Adipocyte (in vitro differentiated cells): ENCODE measurements at regions not wholly inside any gene's neighbourhood (a gene's known extent, or its start where the extent isn't known, plus 50 kb on each side); places are given as distances from the start of the nearest gene placed in this dataset.

Source experiments
- DNase-seq: peaks from one replicate; pipeline ENCODE4 v3.0.0-alpha.2; 2015; ENCODE audit warnings: low read depth
- H3K27me3 ChIP-seq: replicated peaks from 2 replicates; pipeline ENCODE4 v1.7.0; 2013; ENCODE audit warnings: mild to moderate bottlenecking, low read length, moderate library complexity; ENCODE audit not compliant: control insufficient read depth, insufficient read depth
- H3K36me3 ChIP-seq: 2 replicates; pipeline ENCODE4 v1.7.0; 2013; ENCODE audit warnings: low read length, mild to moderate bottlenecking, moderate library complexity; ENCODE audit not compliant: control insufficient read depth, insufficient read depth, severe bottlenecking
- H3K4me1 ChIP-seq: 2 replicates; pipeline ENCODE4 v1.7.0; 2013; ENCODE audit warnings: mild to moderate bottlenecking, low read length, moderate library complexity; ENCODE audit not compliant: control insufficient read depth, insufficient read depth
- H3K4me3 ChIP-seq: 2 replicates; pipeline ENCODE4 v1.7.0; 2013; ENCODE audit warnings: mild to moderate bottlenecking, low read length, moderate library complexity
- H3K9ac ChIP-seq: 2 replicates; pipeline ENCODE4 v1.7.0; 2013; ENCODE audit warnings: mild to moderate bottlenecking, low read length, moderate library complexity
- H3K9me3 ChIP-seq: 2 replicates; pipeline ENCODE4 v1.7.0; 2013; ENCODE audit warnings: mild to moderate bottlenecking, low read length, moderate library complexity; ENCODE audit not compliant: control insufficient read depth

- Histone ChIP-seq H3K9me3 (no peaks in the 10 kb centered on the region), H3K4me3 (no peak overlapping the region), H3K27me3 (no peaks in the 10 kb centered on the region), H3K36me3 (no peaks in the 10 kb centered on the region), H3K9ac (no peak overlapping the region), H3K4me1 (no peaks in the 10 kb centered on the region)
- no peak for DNase-seq
Measured at GRCh38 chr12:25004447-25004846, 55.5 kb upstream of the BCAT1 start.

GRCh38 chr12:25001311-25001710, 52.4 kb upstream of the BCAT1 start:
- no peak for DNase-seq
- Histone ChIP-seq H3K4me1 (peaks cover 10% of the 10 kb centered on the region), H3K27me3 (no peaks in the 10 kb centered on the region)

More at GRCh38 chr12:25001311-25001710, 52.4 kb upstream of the BCAT1 start:
- H3K9ac ChIP-seq = no peak overlapping the region
- H3K9me3 ChIP-seq = no peaks in the 10 kb centered on the region
- no peak overlapping the region for H3K4me3 ChIP-seq
- no peaks in the 10 kb centered on the region for H3K36me3 ChIP-seq
